NCI-H748 (cell line): ENCODE measurements at regions not wholly inside any gene's neighbourhood (a gene's known extent, or its start where the extent isn't known, plus 50 kb on each side); places are given as distances from the start of the nearest gene placed in this dataset.

Source experiments
- DNase-seq: peaks from one replicate; lab custom pipeline; 2025; ENCODE audit not compliant: unreplicated experiment; lab: John Stamatoyannopoulos, UW

- DNase-seq = no peak
These were observed 180.9 kb upstream of the SYT1 start for GRCh38 chr12:78683626-78684025.

GRCh38 chr12:78684419-78684818 is 180.2 kb upstream of the SYT1 start:
- peak; percentile 53 for DNase-seq

- DNase-seq = no peak
These were observed 168.8 kb upstream of the SYT1 start for GRCh38 chr12:78695749-78696148.

- DNase-seq = peak; percentile 50
These were observed 168.3 kb upstream of the SYT1 start for GRCh38 chr12:78696267-78696666.

- DNase-seq = no peak
These were observed 166.7 kb upstream of the SYT1 start for GRCh38 chr12:78697817-78698415.

- no peak for DNase-seq
These were observed 165.8 kb upstream of the SYT1 start for GRCh38 chr12:78698747-78699146.

- no peak for DNase-seq
These were observed 164.0 kb upstream of the SYT1 start for GRCh38 chr12:78700565-78700964.

- DNase-seq = no peak
These were observed 160.6 kb upstream of the SYT1 start for GRCh38 chr12:78703820-78704525.

- DNase-seq = no peak
These were observed 152.6 kb upstream of the SYT1 start for GRCh38 chr12:78711954-78712353.

- no peak for DNase-seq
These were observed 151.6 kb upstream of the SYT1 start for GRCh38 chr12:78712834-78713481.

- no peak for DNase-seq
These were observed 144.9 kb upstream of the SYT1 start for GRCh38 chr12:78719721-78720120.

- DNase-seq = no peak
These were observed 142.7 kb upstream of the SYT1 start for GRCh38 chr12:78721906-78722305.

- DNase-seq = no peak
These were observed 139.5 kb upstream of the SYT1 start for GRCh38 chr12:78725033-78725432.

- peak; percentile 94 for DNase-seq
These were observed 138.5 kb upstream of the SYT1 start for GRCh38 chr12:78725951-78726580.

- DNase-seq = no peak
These were observed 137.7 kb upstream of the SYT1 start for GRCh38 chr12:78726854-78727253.

GRCh38 chr12:78732481-78732880 is 132.1 kb upstream of the SYT1 start:
- DNase-seq = no peak

GRCh38 chr12:78739653-78740052 is 124.9 kb upstream of the SYT1 start:
- DNase-seq = no peak

- DNase-seq = peak; percentile 85
These were observed 118.6 kb upstream of the SYT1 start for GRCh38 chr12:78746001-78746400.

- DNase-seq = no peak
These were observed 111.5 kb upstream of the SYT1 start for GRCh38 chr12:78753058-78753457.

GRCh38 chr12:78756936-78757335 is 107.6 kb upstream of the SYT1 start:
- DNase-seq = no peak

- peak; percentile 61 for DNase-seq
These were observed 105.2 kb upstream of the SYT1 start for GRCh38 chr12:78759367-78759766.

- DNase-seq = no peak
These were observed 103.7 kb upstream of the SYT1 start for GRCh38 chr12:78760906-78761305.
